ENCODE measurements at regions not wholly inside any gene's neighbourhood (a gene's known extent, or its start where the extent isn't known, plus 50 kb on each side); places are given as distances from the start of the nearest gene placed in this dataset.
"Not testable (repeated sequence)": the region's sequence is repeated elsewhere in the genome, so short reads cannot be mapped to it uniquely, and the experiment has no call there.

- Mint-ChIP-seq H3K27me3 (peaks cover 3% of the 10 kb centered on the region), H3K36me3 (no peaks in the 10 kb centered on the region), H3K4me3 (no peak overlapping the region), H3K4me1 (no peaks in the 10 kb centered on the region), H3K27ac (peak overlapping the region; percentile 31), H3K9me3 (no peaks in the 10 kb centered on the region)
These were observed 72.7 kb upstream of the RTL6 start for GRCh38 chr22:44570476-44571445.

GRCh38 chr22:44569561-44569991 is 71.5 kb upstream of the RTL6 start:
- Mint-ChIP-seq H3K9me3 (no peaks in the 10 kb centered on the region), H3K27ac (no peak overlapping the region), H3K36me3 (no peaks in the 10 kb centered on the region), H3K27me3 (no peaks in the 10 kb centered on the region), H3K4me3 (no peak overlapping the region), H3K4me1 (no peaks in the 10 kb centered on the region)

- Mint-ChIP-seq H3K36me3 (no peaks in the 10 kb centered on the region), H3K9me3 (no peaks in the 10 kb centered on the region), H3K4me3 (no peak overlapping the region), H3K27ac (peak overlapping the region; percentile 93), H3K27me3 (peaks cover 1% of the 10 kb centered on the region), H3K4me1 (no peaks in the 10 kb centered on the region)
These were observed 69.9 kb upstream of the RTL6 start for GRCh38 chr22:44567846-44568493.

GRCh38 chr22:44567378-44567841 is 69.4 kb upstream of the RTL6 start:
- H3K4me3 Mint-ChIP-seq, H3K27ac Mint-ChIP-seq, H3K27me3 Mint-ChIP-seq, H3K4me1 Mint-ChIP-seq, H3K9me3 Mint-ChIP-seq, H3K36me3 Mint-ChIP-seq: not testable (repeated sequence)

GRCh38 chr22:44566911-44567310 is 68.9 kb upstream of the RTL6 start:
- Mint-ChIP-seq H3K27me3 (peaks cover 1% of the 10 kb centered on the region), H3K36me3 (no peaks in the 10 kb centered on the region), H3K4me1 (no peaks in the 10 kb centered on the region), H3K4me3 (no peak overlapping the region), H3K27ac (no peak overlapping the region), H3K9me3 (no peaks in the 10 kb centered on the region)

- H3K27me3 Mint-ChIP-seq, H3K4me1 Mint-ChIP-seq, H3K36me3 Mint-ChIP-seq, H3K27ac Mint-ChIP-seq, H3K4me3 Mint-ChIP-seq, H3K9me3 Mint-ChIP-seq: not testable (repeated sequence)
These were observed 64.6 kb upstream of the RTL6 start for GRCh38 chr22:44562651-44563050.

- H3K36me3 Mint-ChIP-seq = no peaks in the 10 kb centered on the region
- no peak overlapping the region for H3K27ac Mint-ChIP-seq
- no peak overlapping the region for H3K4me3 Mint-ChIP-seq
- H3K27me3 Mint-ChIP-seq = peaks cover 4% of the 10 kb centered on the region
- no peaks in the 10 kb centered on the region for H3K4me1 Mint-ChIP-seq
- no peaks in the 10 kb centered on the region for H3K9me3 Mint-ChIP-seq
These were observed 63.3 kb upstream of the RTL6 start for GRCh38 chr22:44561139-44561840.

GRCh38 chr22:44558671-44559070 is 60.6 kb upstream of the RTL6 start:
- not testable (repeated sequence) for H3K4me3 Mint-ChIP-seq, H3K9me3 Mint-ChIP-seq

GRCh38 chr22:44557872-44558271 is 59.8 kb upstream of the RTL6 start:
- not testable (repeated sequence) for H3K4me3 Mint-ChIP-seq, H3K4me1 Mint-ChIP-seq, H3K27me3 Mint-ChIP-seq, H3K9me3 Mint-ChIP-seq, H3K27ac Mint-ChIP-seq, H3K36me3 Mint-ChIP-seq

More at GRCh38 chr22:44558671-44559070, 60.6 kb upstream of the RTL6 start:
- not testable (repeated sequence) for H3K36me3 Mint-ChIP-seq, H3K27ac Mint-ChIP-seq, H3K27me3 Mint-ChIP-seq, H3K4me1 Mint-ChIP-seq

- H3K27ac Mint-ChIP-seq = no peak overlapping the region
These were observed 59.2 kb upstream of the RTL6 start for GRCh38 chr22:44557064-44557748.

GRCh38 chr22:44555597-44555996 is 57.6 kb upstream of the RTL6 start:
- no peak overlapping the region for H3K27ac Mint-ChIP-seq
- H3K27me3 Mint-ChIP-seq = peaks cover 9% of the 10 kb centered on the region
- H3K4me1 Mint-ChIP-seq = no peaks in the 10 kb centered on the region
- no peaks in the 10 kb centered on the region for H3K9me3 Mint-ChIP-seq
- H3K4me3 Mint-ChIP-seq = no peak overlapping the region
- no peaks in the 10 kb centered on the region for H3K36me3 Mint-ChIP-seq

More at GRCh38 chr22:44557064-44557748, 59.2 kb upstream of the RTL6 start:
- Mint-ChIP-seq H3K4me3 (no peak overlapping the region), H3K27me3 (peaks cover 9% of the 10 kb centered on the region), H3K36me3 (no peaks in the 10 kb centered on the region), H3K4me1 (no peaks in the 10 kb centered on the region), H3K9me3 (no peaks in the 10 kb centered on the region)

- Mint-ChIP-seq H3K4me3 (no peak overlapping the region), H3K27me3 (peaks cover 9% of the 10 kb centered on the region), H3K4me1 (no peaks in the 10 kb centered on the region), H3K9me3 (no peaks in the 10 kb centered on the region), H3K27ac (no peak overlapping the region), H3K36me3 (no peaks in the 10 kb centered on the region)
These were observed 57.0 kb upstream of the RTL6 start for GRCh38 chr22:44555046-44555445.

GRCh38 chr22:44554411-44554810 is 56.4 kb upstream of the RTL6 start:
- Mint-ChIP-seq H3K9me3 (no peaks in the 10 kb centered on the region), H3K36me3 (no peaks in the 10 kb centered on the region), H3K4me1 (no peaks in the 10 kb centered on the region), H3K27me3 (peaks cover 7% of the 10 kb centered on the region), H3K4me3 (no peak overlapping the region), H3K27ac (no peak overlapping the region)

GRCh38 chr22:44550711-44551491 is 52.9 kb upstream of the RTL6 start:
- H3K4me1 Mint-ChIP-seq = no peaks in the 10 kb centered on the region
- H3K27me3 Mint-ChIP-seq = peaks cover 7% of the 10 kb centered on the region
- no peak overlapping the region for H3K4me3 Mint-ChIP-seq
- H3K27ac Mint-ChIP-seq = peak overlapping the region; percentile 25
- H3K36me3 Mint-ChIP-seq = no peaks in the 10 kb centered on the region
- no peaks in the 10 kb centered on the region for H3K9me3 Mint-ChIP-seq

- Mint-ChIP-seq H3K27ac (no peak overlapping the region), H3K36me3 (no peaks in the 10 kb centered on the region), H3K9me3 (no peaks in the 10 kb centered on the region), H3K4me1 (no peaks in the 10 kb centered on the region), H3K27me3 (peaks cover 4% of the 10 kb centered on the region), H3K4me3 (no peak overlapping the region)
These were observed 51.7 kb upstream of the RTL6 start for GRCh38 chr22:44549701-44550100.
